BLaER1 (cell line): ENCODE measurements at regions not wholly inside any gene's neighbourhood (a gene's known extent, or its start where the extent isn't known, plus 50 kb on each side); places are given as distances from the start of the nearest gene placed in this dataset.

Experiments
- H3K27ac ChIP-seq: shearing (Covaris generic); formaldehyde crosslinking; 2 replicates; pipeline ENCODE4 v1.8.1; 2022
- H3K27me3 ChIP-seq: shearing (Covaris generic); formaldehyde crosslinking; 2 replicates; pipeline ENCODE4 v1.8.1; 2022
- H3K36me3 ChIP-seq: shearing (Covaris generic); formaldehyde crosslinking; 2 replicates; pipeline ENCODE4 v1.8.1; 2022
- H3K4me1 ChIP-seq: shearing (Covaris generic); formaldehyde crosslinking; 2 replicates; pipeline ENCODE4 v1.8.1; 2022
- H3K4me2 ChIP-seq: shearing (Covaris generic); formaldehyde crosslinking; 2 replicates; pipeline ENCODE4 v1.8.1; 2022
- H3K4me3 ChIP-seq: shearing (Covaris generic); formaldehyde crosslinking; 2 replicates; pipeline ENCODE4 v1.8.1; 2022
- H3K9ac ChIP-seq: shearing (Covaris generic); formaldehyde crosslinking; 2 replicates; pipeline ENCODE4 v1.8.1; 2022
- H3K9me3 ChIP-seq: shearing (Covaris generic); formaldehyde crosslinking; 2 replicates; pipeline ENCODE4 v1.8.1; 2022
- H4K20me1 ChIP-seq: shearing (Covaris generic); formaldehyde crosslinking; 2 replicates; pipeline ENCODE4 v1.8.1; 2022
- Cebpa-rat ChIP-seq: shearing (Covaris generic); IDR thresholded peaks from 2 replicates; pipeline ENCODE4 v1.8.1; 2022

DNA sequence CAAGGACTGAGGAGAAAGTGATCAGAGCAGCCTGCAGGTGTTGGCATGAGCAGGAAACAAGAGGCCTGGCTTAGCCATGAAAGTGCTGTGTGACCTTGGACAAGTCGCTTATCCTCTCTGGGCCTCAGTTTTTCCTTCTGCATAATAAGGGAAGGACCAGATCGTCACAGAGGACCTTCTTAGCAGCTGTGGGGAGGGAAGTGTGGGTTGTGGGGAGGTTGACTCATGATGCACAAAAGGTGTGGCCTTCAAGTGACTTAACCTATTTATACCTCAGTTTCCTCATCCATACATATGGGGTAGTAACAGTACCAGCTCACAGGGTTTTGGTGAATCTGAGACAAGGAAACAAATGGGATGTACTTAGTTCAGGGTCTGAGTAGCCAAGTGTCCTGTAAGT, 658.8 kb downstream of the MATN1 start:
- H3K4me3 ChIP-seq, result no peak overlapping the region
- H3K36me3 ChIP-seq, result no peaks in the 10 kb centered on the region
- no peaks in the 10 kb centered on the region for H4K20me1 ChIP-seq
- TF ChIP-seq Cebpa-rat, result no peak
- no peak overlapping the region for H3K27ac ChIP-seq
- H3K4me2 ChIP-seq, result no peak overlapping the region
- H3K27me3 ChIP-seq, result no peaks in the 10 kb centered on the region
- no peak overlapping the region for H3K9ac ChIP-seq
- H3K4me1 ChIP-seq, result no peaks in the 10 kb centered on the region
- H3K9me3 ChIP-seq, result no peaks in the 10 kb centered on the region

- no peaks in the 10 kb centered on the region for H3K9me3 ChIP-seq
- no peak overlapping the region for H3K4me3 ChIP-seq
- no peak overlapping the region for H3K9ac ChIP-seq
- no peaks in the 10 kb centered on the region for H3K4me1 ChIP-seq
- H3K36me3 ChIP-seq, result no peaks in the 10 kb centered on the region
- no peaks in the 10 kb centered on the region for H3K27me3 ChIP-seq
- H4K20me1 ChIP-seq, result no peaks in the 10 kb centered on the region
- H3K4me2 ChIP-seq, result no peak overlapping the region
- TF ChIP-seq Cebpa-rat, result no peak
- no peak overlapping the region for H3K27ac ChIP-seq
Observed at GRCh38 chr1:30063621-30064280, 659.6 kb downstream of the MATN1 start.

- no peaks in the 10 kb centered on the region for H4K20me1 ChIP-seq
- H3K4me3 ChIP-seq, result no peak overlapping the region
- no peak overlapping the region for H3K9ac ChIP-seq
- H3K36me3 ChIP-seq, result no peaks in the 10 kb centered on the region
- H3K9me3 ChIP-seq, result no peaks in the 10 kb centered on the region
- H3K4me2 ChIP-seq, result no peak overlapping the region
- no peak overlapping the region for H3K27ac ChIP-seq
- H3K4me1 ChIP-seq, result no peaks in the 10 kb centered on the region
- no peaks in the 10 kb centered on the region for H3K27me3 ChIP-seq
- TF ChIP-seq Cebpa-rat, result no peak
Observed at GRCh38 chr1:30061292-30062220, 661.8 kb downstream of the MATN1 start.

DNA sequence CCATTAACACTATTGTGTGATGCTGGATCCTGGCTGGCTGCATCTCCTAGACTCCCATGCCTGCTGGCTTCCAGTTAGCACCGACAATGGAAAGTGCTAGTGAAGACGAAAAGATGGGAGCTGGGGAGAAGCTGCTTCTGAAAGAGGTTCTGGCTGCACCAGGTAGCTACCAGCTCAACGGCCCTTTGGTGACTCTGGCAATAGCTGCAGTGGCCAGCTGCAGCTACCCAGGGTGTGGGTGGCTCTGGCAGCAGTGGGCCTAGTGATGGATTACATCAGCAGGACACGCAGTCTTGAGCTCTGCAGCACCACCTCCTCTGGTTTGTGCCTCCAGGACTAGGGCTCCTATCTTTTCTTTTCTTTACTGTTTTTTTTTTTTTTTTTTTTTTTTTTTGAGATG, 662.6 kb downstream of the MATN1 start:
- no peak for TF ChIP-seq Cebpa-rat
- Histone ChIP-seq H3K4me2 (no peak overlapping the region), H3K4me1 (no peaks in the 10 kb centered on the region), H3K36me3 (no peaks in the 10 kb centered on the region), H3K9ac (no peak overlapping the region), H3K27ac (no peak overlapping the region), H3K27me3 (no peaks in the 10 kb centered on the region), H3K9me3 (no peaks in the 10 kb centered on the region), H4K20me1 (no peaks in the 10 kb centered on the region), H3K4me3 (no peak overlapping the region)

GRCh38 chr1:30058970-30059369, 664.4 kb downstream of the MATN1 start:
- no peaks in the 10 kb centered on the region for H3K27me3 ChIP-seq
- H3K4me2 ChIP-seq, result no peak overlapping the region
- no peak overlapping the region for H3K27ac ChIP-seq
- no peaks in the 10 kb centered on the region for H3K36me3 ChIP-seq
- no peaks in the 10 kb centered on the region for H4K20me1 ChIP-seq
- no peak overlapping the region for H3K4me3 ChIP-seq
- no peak for TF ChIP-seq Cebpa-rat
- no peaks in the 10 kb centered on the region for H3K9me3 ChIP-seq
- no peaks in the 10 kb centered on the region for H3K4me1 ChIP-seq
- no peak overlapping the region for H3K9ac ChIP-seq

DNA sequence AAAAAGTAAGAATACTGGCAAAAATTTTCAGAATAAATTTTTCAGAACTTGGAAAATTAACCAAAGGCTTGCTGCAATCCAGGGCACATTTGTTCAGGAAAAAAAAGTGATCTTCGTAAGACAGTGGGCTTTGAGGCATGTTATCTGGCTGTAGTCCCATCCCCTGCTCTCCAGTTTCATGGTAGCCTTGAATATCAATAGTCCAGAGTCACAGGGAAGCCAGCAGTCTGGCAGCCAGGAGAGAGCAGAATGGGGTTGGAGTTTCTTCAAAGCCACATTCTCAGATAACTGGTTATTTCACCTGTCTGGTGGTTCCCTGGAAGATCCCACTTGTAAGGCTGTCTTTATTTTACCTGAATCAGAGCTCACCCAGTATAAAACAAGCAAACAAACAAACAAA, 669.3 kb downstream of the MATN1 start:
- H3K9ac ChIP-seq, result no peak overlapping the region
- no peaks in the 10 kb centered on the region for H3K27me3 ChIP-seq
- H3K36me3 ChIP-seq, result no peaks in the 10 kb centered on the region
- no peaks in the 10 kb centered on the region for H3K9me3 ChIP-seq
- no peak overlapping the region for H3K27ac ChIP-seq
- H3K4me2 ChIP-seq, result no peak overlapping the region
- no peak overlapping the region for H3K4me3 ChIP-seq
- TF ChIP-seq Cebpa-rat, result no peak
- H3K4me1 ChIP-seq, result no peaks in the 10 kb centered on the region
- no peaks in the 10 kb centered on the region for H4K20me1 ChIP-seq

DNA sequence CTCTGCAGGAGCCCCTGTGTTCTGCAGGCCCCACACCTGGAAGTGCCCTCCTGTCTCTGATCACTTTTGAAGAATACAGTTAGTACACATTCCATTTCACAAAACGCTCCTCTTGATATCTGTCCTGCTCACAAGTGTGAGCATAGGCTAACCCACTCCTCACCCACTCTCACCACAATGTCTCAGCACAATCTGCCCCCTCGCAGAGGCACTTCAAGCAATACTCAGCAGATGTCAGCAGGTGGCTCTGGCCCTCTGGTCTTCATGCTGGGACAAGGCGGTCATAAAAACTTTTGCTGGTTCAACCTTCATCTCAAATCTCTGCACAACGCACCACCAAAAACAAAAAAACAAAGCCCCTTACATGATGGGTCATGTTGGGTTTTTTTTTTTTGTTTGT, 671.2 kb downstream of the MATN1 start:
- Histone ChIP-seq H3K27ac (no peak overlapping the region), H4K20me1 (no peaks in the 10 kb centered on the region), H3K4me2 (no peak overlapping the region), H3K36me3 (no peaks in the 10 kb centered on the region), H3K27me3 (no peaks in the 10 kb centered on the region), H3K4me1 (no peaks in the 10 kb centered on the region), H3K9ac (no peak overlapping the region), H3K9me3 (no peaks in the 10 kb centered on the region), H3K4me3 (no peak overlapping the region)
- TF ChIP-seq Cebpa-rat, result no peak

GRCh38 chr1:30051777-30052176, 671.6 kb downstream of the MATN1 start:
- no peak overlapping the region for H3K4me2 ChIP-seq
- H3K27me3 ChIP-seq, result no peaks in the 10 kb centered on the region
- TF ChIP-seq Cebpa-rat, result no peak

GRCh38 chr1:30049748-30050296, 673.6 kb downstream of the MATN1 start:
- H3K9ac ChIP-seq, result no peak overlapping the region
- H3K4me2 ChIP-seq, result no peak overlapping the region
- H3K27me3 ChIP-seq, result no peaks in the 10 kb centered on the region
- no peaks in the 10 kb centered on the region for H4K20me1 ChIP-seq
- no peak overlapping the region for H3K4me3 ChIP-seq
- no peaks in the 10 kb centered on the region for H3K9me3 ChIP-seq
- no peak overlapping the region for H3K27ac ChIP-seq
- no peak for TF ChIP-seq Cebpa-rat
- H3K36me3 ChIP-seq, result no peaks in the 10 kb centered on the region
- no peaks in the 10 kb centered on the region for H3K4me1 ChIP-seq

More at GRCh38 chr1:30051777-30052176, 671.6 kb downstream of the MATN1 start:
- Histone ChIP-seq H3K9me3 (no peaks in the 10 kb centered on the region), H3K9ac (no peak overlapping the region), H4K20me1 (no peaks in the 10 kb centered on the region), H3K36me3 (no peaks in the 10 kb centered on the region), H3K27ac (no peak overlapping the region), H3K4me3 (no peak overlapping the region), H3K4me1 (no peaks in the 10 kb centered on the region)

- Histone ChIP-seq H3K9ac (no peak overlapping the region), H3K36me3 (no peaks in the 10 kb centered on the region), H3K27ac (no peak overlapping the region), H3K4me2 (no peak overlapping the region), H3K4me1 (no peaks in the 10 kb centered on the region), H3K27me3 (no peaks in the 10 kb centered on the region), H3K4me3 (no peak overlapping the region), H3K9me3 (peaks cover 2% of the 10 kb centered on the region; the same call in 1 of the 2 replicates), H4K20me1 (no peaks in the 10 kb centered on the region)
- TF ChIP-seq Cebpa-rat, result no peak
Observed at GRCh38 chr1:30048905-30049304, 674.5 kb downstream of the MATN1 start.
